PC-9 (cell line): ENCODE measurements at regions not wholly inside any gene's neighbourhood (a gene's known extent, or its start where the extent isn't known, plus 50 kb on each side); places are given as distances from the start of the nearest gene placed in this dataset.

Experiments
- EZH2 ChIP-seq: fragments of 200-600 bp; sonication (generic); IDR thresholded peaks from 2 replicates; pipeline ENCODE4 v1.8.0; 2017; ENCODE audit warnings: antibody characterized with exemption, low read depth
- TF ChIP-seq, protein P1 (sequence below): fragments of 200-600 bp; sonication (generic); conservative IDR thresholded peaks from 2 replicates; pipeline ENCODE4 v1.6.1; 2017; ENCODE audit warnings: mixed run types, antibody characterized with exemption, mild to moderate bottlenecking, moderate library complexity

DNA sequence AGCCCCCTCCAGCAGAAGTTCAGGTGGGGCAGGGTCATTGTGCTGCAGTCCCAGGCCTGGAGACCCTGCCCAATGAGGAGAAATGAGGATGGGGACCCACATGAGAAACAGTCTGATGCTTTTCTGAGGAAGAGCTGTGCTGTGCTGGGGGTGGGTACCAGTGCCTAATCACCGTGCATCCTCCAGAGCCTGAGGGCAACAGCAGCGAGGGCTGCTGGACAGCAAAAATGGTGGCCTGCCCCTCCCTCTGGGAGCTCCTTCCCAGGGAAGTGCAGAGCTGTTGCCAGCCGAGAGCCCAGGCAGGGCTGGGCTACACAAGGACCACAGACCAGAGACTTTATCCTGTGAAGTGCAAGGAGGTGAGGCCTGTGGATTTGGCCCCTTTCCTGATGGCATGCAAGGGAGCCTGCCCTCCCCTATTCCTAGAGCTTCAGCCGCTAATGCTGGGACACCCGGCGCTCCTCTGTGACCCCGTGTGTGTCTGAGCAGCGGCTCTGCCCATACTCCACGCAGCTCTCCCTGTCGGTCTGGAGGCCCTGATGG, 134.8 kb downstream of the DSEL start:
- TF ChIP-seq, protein P1, sequence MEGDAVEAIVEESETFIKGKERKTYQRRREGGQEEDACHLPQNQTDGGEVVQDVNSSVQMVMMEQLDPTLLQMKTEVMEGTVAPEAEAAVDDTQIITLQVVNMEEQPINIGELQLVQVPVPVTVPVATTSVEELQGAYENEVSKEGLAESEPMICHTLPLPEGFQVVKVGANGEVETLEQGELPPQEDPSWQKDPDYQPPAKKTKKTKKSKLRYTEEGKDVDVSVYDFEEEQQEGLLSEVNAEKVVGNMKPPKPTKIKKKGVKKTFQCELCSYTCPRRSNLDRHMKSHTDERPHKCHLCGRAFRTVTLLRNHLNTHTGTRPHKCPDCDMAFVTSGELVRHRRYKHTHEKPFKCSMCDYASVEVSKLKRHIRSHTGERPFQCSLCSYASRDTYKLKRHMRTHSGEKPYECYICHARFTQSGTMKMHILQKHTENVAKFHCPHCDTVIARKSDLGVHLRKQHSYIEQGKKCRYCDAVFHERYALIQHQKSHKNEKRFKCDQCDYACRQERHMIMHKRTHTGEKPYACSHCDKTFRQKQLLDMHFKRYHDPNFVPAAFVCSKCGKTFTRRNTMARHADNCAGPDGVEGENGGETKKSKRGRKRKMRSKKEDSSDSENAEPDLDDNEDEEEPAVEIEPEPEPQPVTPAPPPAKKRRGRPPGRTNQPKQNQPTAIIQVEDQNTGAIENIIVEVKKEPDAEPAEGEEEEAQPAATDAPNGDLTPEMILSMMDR, result no peak
- TF ChIP-seq EZH2, result no peak
